Panc1 (cell line): ENCODE measurements at regions not wholly inside any gene's neighbourhood (a gene's known extent, or its start where the extent isn't known, plus 50 kb on each side); places are given as distances from the start of the nearest gene placed in this dataset.

Experiments
- CTCF ChIP-seq: fragments of 450-650 bp; IDR thresholded peaks from 2 replicates; pipeline ENCODE4 v1.5.1; 2017; ENCODE audit warnings: mild to moderate bottlenecking
- POLR2AphosphoS5 ChIP-seq: IDR thresholded peaks from 2 replicates; pipeline ENCODE4 v1.6.1; 2012; ENCODE audit warnings: mild to moderate bottlenecking, low read depth, low read length, moderate library complexity

- TF ChIP-seq POLR2AphosphoS5 (no peak), CTCF (no peak)
Measured at GRCh38 chr4:181008164-181008563, 1235.0 kb upstream of the TENM3 start.
